ENCODE measurements at regions not wholly inside any gene's neighbourhood (a gene's known extent, or its start where the extent isn't known, plus 50 kb on each side); places are given as distances from the start of the nearest gene placed in this dataset.

GRCh38 chr4:177718514-177718913 lies 276.3 kb upstream of the AGA start:
- no peaks in the 10 kb centered on the region for H3K36me3 ChIP-seq
- H3K4me3 ChIP-seq: no peak overlapping the region
- H3K27ac ChIP-seq: no peak overlapping the region
- H3K4me1 ChIP-seq: no peaks in the 10 kb centered on the region
- no peak for DNase-seq
- H3K27me3 ChIP-seq: no peaks in the 10 kb centered on the region
- in situ Hi-C loops (cut with MboI; ENCODE audit: low sequenced_read_pairs in 4 of 4): no loop called here
- ATAC-seq: no peak
- TF ChIP-seq CTCF (IDR thresholded peaks at IDR 0.05 in 4 of 5, conservative IDR thresholded peaks at IDR 0.05 in 1 of 5): no peak
- H3K9me3 ChIP-seq: no peaks in the 10 kb centered on the region
- intact Hi-C loops (cut with DNase I; ENCODE audit: low total_unique reads): no loop called here

- H3K27ac ChIP-seq: no peak overlapping the region
- H3K27me3 ChIP-seq: no peaks in the 10 kb centered on the region
- H3K36me3 ChIP-seq: no peaks in the 10 kb centered on the region
- in situ Hi-C loops (cut with MboI; ENCODE audit: low sequenced_read_pairs in 4 of 4) (no loop called here), intact Hi-C loops (cut with DNase I; ENCODE audit: low total_unique reads) (no loop called here)
- no peak for TF ChIP-seq POLR2A (IDR thresholded peaks at IDR 0.05)
- TF ChIP-seq CTCF (IDR thresholded peaks at IDR 0.05 in 4 of 5, conservative IDR thresholded peaks at IDR 0.05 in 1 of 5): no peak
- no peak for DNase-seq
- H3K4me1 ChIP-seq: no peaks in the 10 kb centered on the region
- no peak overlapping the region for H3K4me3 ChIP-seq
- no peaks in the 10 kb centered on the region for H3K9me3 ChIP-seq
- no peak for ATAC-seq
Measured at GRCh38 chr4:177726111-177726510, 283.9 kb upstream of the AGA start.

- intact Hi-C loops (cut with DNase I; ENCODE audit: low total_unique reads): no loop called here
- H3K4me1 ChIP-seq: no peaks in the 10 kb centered on the region
- DNase-seq (no peak), ATAC-seq (no peak)
- in situ Hi-C loops (cut with MboI; ENCODE audit: low sequenced_read_pairs in 4 of 4): no loop called here
- no peak overlapping the region for H3K4me3 ChIP-seq
- no peak overlapping the region for H3K27ac ChIP-seq
- no peaks in the 10 kb centered on the region for H3K36me3 ChIP-seq
- TF ChIP-seq POLR2A (IDR thresholded peaks at IDR 0.05) (no peak), CTCF (IDR thresholded peaks at IDR 0.05 in 4 of 5, conservative IDR thresholded peaks at IDR 0.05 in 1 of 5) (no peak)
- H3K27me3 ChIP-seq: no peaks in the 10 kb centered on the region
- H3K9me3 ChIP-seq: no peaks in the 10 kb centered on the region
Measured at GRCh38 chr4:177728361-177729152, 286.3 kb upstream of the AGA start.

- Histone ChIP-seq H3K27ac (no peak overlapping the region), H3K4me3 (no peak overlapping the region), H3K9me3 (no peaks in the 10 kb centered on the region), H3K27me3 (no peaks in the 10 kb centered on the region), H3K36me3 (no peaks in the 10 kb centered on the region), H3K4me1 (no peaks in the 10 kb centered on the region)
- intact Hi-C loops (cut with DNase I; ENCODE audit: low total_unique reads) (no loop called here), in situ Hi-C loops (cut with MboI; ENCODE audit: low sequenced_read_pairs in 4 of 4) (no loop called here)
- ATAC-seq: no peak
- no peak for TF ChIP-seq POLR2A (IDR thresholded peaks at IDR 0.05)
- no peak for TF ChIP-seq CTCF (IDR thresholded peaks at IDR 0.05 in 4 of 5, conservative IDR thresholded peaks at IDR 0.05 in 1 of 5)
- no peak for DNase-seq
Measured at GRCh38 chr4:177729681-177730080, 287.4 kb upstream of the AGA start.

Measured in gastrocnemius medialis (tissue), 4 donors.